GM12875 (cell line): ENCODE measurements at regions not wholly inside any gene's neighbourhood (a gene's known extent, or its start where the extent isn't known, plus 50 kb on each side); places are given as distances from the start of the nearest gene placed in this dataset.
"Not testable (repeated sequence)": the region's sequence is repeated elsewhere in the genome, so short reads cannot be mapped to it uniquely, and the experiment has no call there.

ENCODE experiments used
- H3K4me3 ChIP-seq: one replicate; pipeline ENCODE4 v1.5.1; 2011; ENCODE audit warnings: low read depth, low read length, control low read depth
- CTCF ChIP-seq: IDR thresholded peaks from 2 replicates; pipeline ENCODE4 v1.5.1; 2011; ENCODE audit warnings: low read depth, mild to moderate bottlenecking, control low read depth, inconsistent platforms, low read length, moderate library complexity, borderline replicate concordance; ENCODE audit not compliant: insufficient read depth

- no peak overlapping the region for H3K4me3 ChIP-seq
- no peak for TF ChIP-seq CTCF
Measured at GRCh38 chr10:26355241-26355640, 82.9 kb upstream of the APBB1IP start.

- no peak overlapping the region for H3K4me3 ChIP-seq
- TF ChIP-seq CTCF, result no peak
Measured at GRCh38 chr10:26357203-26357602, 80.9 kb upstream of the APBB1IP start.

- no peak overlapping the region for H3K4me3 ChIP-seq
- no peak for TF ChIP-seq CTCF
Measured at GRCh38 chr10:26358071-26358470, 80.1 kb upstream of the APBB1IP start.

GRCh38 chr10:26359670-26360069 lies 78.5 kb upstream of the APBB1IP start:
- no peak for TF ChIP-seq CTCF

GRCh38 chr10:26361351-26361750 lies 76.8 kb upstream of the APBB1IP start:
- TF ChIP-seq CTCF, result no peak
- H3K4me3 ChIP-seq, result no peak overlapping the region

More at GRCh38 chr10:26359670-26360069, 78.5 kb upstream of the APBB1IP start:
- H3K4me3 ChIP-seq, result no peak overlapping the region

- H3K4me3 ChIP-seq, result no peak overlapping the region
- TF ChIP-seq CTCF, result no peak
Measured at GRCh38 chr10:26361971-26362370, 76.2 kb upstream of the APBB1IP start.

- no peak for TF ChIP-seq CTCF
- no peak overlapping the region for H3K4me3 ChIP-seq
Measured at GRCh38 chr10:26365681-26366358, 72.3 kb upstream of the APBB1IP start.

- not testable (repeated sequence) for H3K4me3 ChIP-seq
Measured at GRCh38 chr10:26367035-26367434, 71.1 kb upstream of the APBB1IP start.
